DND-41 (cell line): ENCODE measurements at regions not wholly inside any gene's neighbourhood (a gene's known extent, or its start where the extent isn't known, plus 50 kb on each side); places are given as distances from the start of the nearest gene placed in this dataset.

Source experiments
- ATAC-seq: fragments of 200-7000 bp; cut with Tn5 transposase; 3 replicates; pipeline ENCODE4 v1.9.1; 2021; ENCODE audit warnings: low read depth; ENCODE audit not compliant: insufficient read depth
- DNase-seq: peaks from one replicate; pipeline ENCODE4 v3.0.0-alpha.2; 2020
- H2AFZ ChIP-seq: 2 replicates; pipeline ENCODE4 v1.6.0; 2012; ENCODE audit warnings: low read depth, low read length
- H3K27ac ChIP-seq: 2 replicates; pipeline ENCODE4 v1.5.1; 2012; ENCODE audit warnings: low read length, inconsistent platforms
- H3K27me3 ChIP-seq: fragments of 200-600 bp; sonication (generic); 2 replicates; pipeline ENCODE4 v1.6.0; 2012; ENCODE audit warnings: low read length, mild to moderate bottlenecking, inconsistent platforms; ENCODE audit not compliant: insufficient read depth, poor library complexity
- H3K36me3 ChIP-seq: 2 replicates; pipeline ENCODE4 v1.5.1; 2012; ENCODE audit warnings: low read length, inconsistent platforms; ENCODE audit not compliant: insufficient read depth
- H3K4me1 ChIP-seq: 2 replicates; pipeline ENCODE4 v1.5.1; 2012; ENCODE audit warnings: mild to moderate bottlenecking, low read length; ENCODE audit not compliant: insufficient read depth
- H3K4me2 ChIP-seq: 2 replicates; pipeline ENCODE4 v1.6.0; 2012; ENCODE audit warnings: mild to moderate bottlenecking, moderate library complexity, low read length, inconsistent platforms; ENCODE audit not compliant: insufficient read depth
- H3K4me3 ChIP-seq, 2 experiments: fragments of 200-600 bp in 1 of 2; shearing (Covaris generic) in 1 of 2; 2 replicates each; pipeline ENCODE4 v1.5.1; 2012 to 2016; ENCODE audit warnings: inconsistent platforms in 2 of 2, low read length in 2 of 2, mild to moderate bottlenecking in 2 of 2, low read depth in 1 of 2, moderate library complexity in 1 of 2
- H3K79me2 ChIP-seq: 2 replicates; pipeline ENCODE4 v1.6.0; 2012; ENCODE audit warnings: low read length, inconsistent platforms; ENCODE audit not compliant: insufficient read depth
- H3K9ac ChIP-seq: 2 replicates; pipeline ENCODE4 v1.6.0; 2012; ENCODE audit warnings: low read depth, mild to moderate bottlenecking, inconsistent platforms, low read length, moderate library complexity
- H3K9me3 ChIP-seq: 2 replicates; pipeline ENCODE4 v1.5.1; 2012; ENCODE audit warnings: low read length, moderate library complexity, mild to moderate bottlenecking, inconsistent platforms; ENCODE audit not compliant: insufficient read depth, severe bottlenecking
- H4K20me1 ChIP-seq: 2 replicates; pipeline ENCODE4 v1.6.0; 2012; ENCODE audit warnings: low read length; ENCODE audit not compliant: insufficient read depth
- CTCF ChIP-seq: IDR thresholded peaks from 2 replicates; pipeline ENCODE4 v1.5.1; 2012; ENCODE audit warnings: borderline replicate concordance, low read length, moderate library complexity, mild to moderate bottlenecking; ENCODE audit not compliant: poor library complexity, severe bottlenecking; ENCODE audit errors: extremely low read depth
- EZH2 ChIP-seq: IDR thresholded peaks from 3 replicates; pipeline ENCODE4 v1.6.1; 2012; ENCODE audit warnings: borderline replicate concordance, low read depth, mild to moderate bottlenecking, moderate library complexity, low read length, inconsistent platforms; ENCODE audit not compliant: severe bottlenecking

- Histone ChIP-seq H3K36me3 (no peaks in the 10 kb centered on the region), H2AFZ (no peak overlapping the region), H3K4me3 (no peak overlapping the region), H3K79me2 (no peaks in the 10 kb centered on the region), H3K27ac (no peak overlapping the region), H3K4me1 (no peaks in the 10 kb centered on the region), H4K20me1 (no peaks in the 10 kb centered on the region), H3K4me2 (no peak overlapping the region), H3K9ac (no peak overlapping the region), H3K27me3 (no peaks in the 10 kb centered on the region), H3K9me3 (no peaks in the 10 kb centered on the region)
- ATAC-seq (no peak), DNase-seq (no peak)
- TF ChIP-seq EZH2 (no peak), CTCF (no peak)
These were observed 205.6 kb downstream of the ZNF462 start for GRCh38 chr9:107068581-107068980.

- no peak overlapping the region for H3K4me2 ChIP-seq
- no peaks in the 10 kb centered on the region for H3K4me1 ChIP-seq
- H3K27me3 ChIP-seq = no peaks in the 10 kb centered on the region
- H3K9me3 ChIP-seq = no peaks in the 10 kb centered on the region
- no peak overlapping the region for H3K4me3 ChIP-seq
- no peak for TF ChIP-seq EZH2
- TF ChIP-seq CTCF = no peak
- H3K36me3 ChIP-seq = no peaks in the 10 kb centered on the region
- no peak overlapping the region for H2AFZ ChIP-seq
- H3K27ac ChIP-seq = no peak overlapping the region
- H4K20me1 ChIP-seq = no peaks in the 10 kb centered on the region
- H3K9ac ChIP-seq = no peak overlapping the region
- ATAC-seq = no peak
- no peak for DNase-seq
- no peaks in the 10 kb centered on the region for H3K79me2 ChIP-seq
These were observed 207.6 kb downstream of the ZNF462 start for GRCh38 chr9:107070586-107070985.

DNA sequence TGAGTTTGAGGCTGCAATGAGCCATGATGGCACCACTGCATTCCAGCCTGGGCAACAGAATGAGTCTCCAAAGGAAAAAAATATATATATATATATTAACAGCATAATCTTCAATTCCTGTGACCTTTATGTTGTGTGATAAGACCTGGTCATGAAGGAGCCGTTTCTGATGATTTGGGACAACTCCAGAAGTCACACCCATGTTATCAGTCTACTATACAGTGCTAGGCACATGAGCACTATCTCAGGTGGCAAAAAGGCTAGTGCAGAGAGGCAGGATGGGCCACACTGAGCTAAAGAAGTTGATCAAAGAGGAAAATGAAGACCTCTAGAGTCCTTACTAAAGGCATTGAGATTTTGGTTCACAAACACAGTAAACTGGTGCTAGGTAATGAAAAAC, 205.0 kb upstream of the RAD23B start:
- H4K20me1 ChIP-seq = no peaks in the 10 kb centered on the region
- no peak overlapping the region for H3K4me3 ChIP-seq
- TF ChIP-seq CTCF (no peak), EZH2 (no peak)
- no peaks in the 10 kb centered on the region for H3K36me3 ChIP-seq
- ATAC-seq (no peak), DNase-seq (no peak)
- no peaks in the 10 kb centered on the region for H3K27me3 ChIP-seq
- no peaks in the 10 kb centered on the region for H3K9me3 ChIP-seq
- H3K4me1 ChIP-seq = no peaks in the 10 kb centered on the region
- no peak overlapping the region for H3K9ac ChIP-seq
- no peak overlapping the region for H3K4me2 ChIP-seq
- H3K27ac ChIP-seq = no peak overlapping the region
- H2AFZ ChIP-seq = no peak overlapping the region
- no peaks in the 10 kb centered on the region for H3K79me2 ChIP-seq

- no peak overlapping the region for H3K9ac ChIP-seq
- H3K4me1 ChIP-seq = no peaks in the 10 kb centered on the region
- H2AFZ ChIP-seq = no peak overlapping the region
- H3K4me3 ChIP-seq = no peak overlapping the region
- H4K20me1 ChIP-seq = no peaks in the 10 kb centered on the region
- no peaks in the 10 kb centered on the region for H3K27me3 ChIP-seq
- no peak for TF ChIP-seq EZH2
- no peak for TF ChIP-seq CTCF
- ATAC-seq (no peak), DNase-seq (no peak)
- H3K4me2 ChIP-seq = no peak overlapping the region
- H3K79me2 ChIP-seq = no peaks in the 10 kb centered on the region
- H3K27ac ChIP-seq = no peak overlapping the region
- H3K9me3 ChIP-seq = no peaks in the 10 kb centered on the region
- no peaks in the 10 kb centered on the region for H3K36me3 ChIP-seq
These were observed 203.5 kb upstream of the RAD23B start for GRCh38 chr9:107079589-107079988.
